AG10803 (cell line): ENCODE measurements at regions not wholly inside any gene's neighbourhood (a gene's known extent, or its start where the extent isn't known, plus 50 kb on each side); places are given as distances from the start of the nearest gene placed in this dataset.

Source experiments
- DNase-seq: peaks from one replicate; pipeline ENCODE4 v3.0.0; 2010; ENCODE audit warnings: low read depth
- H3K4me3 ChIP-seq: 2 replicates; pipeline ENCODE4 v1.5.1; 2011; ENCODE audit warnings: mild to moderate bottlenecking, low read length, control low read depth
- CTCF ChIP-seq: conservative IDR thresholded peaks from 2 replicates; pipeline ENCODE4 v1.5.1; 2011; ENCODE audit warnings: mild to moderate bottlenecking, low read length, control low read depth, inconsistent platforms

DNA sequence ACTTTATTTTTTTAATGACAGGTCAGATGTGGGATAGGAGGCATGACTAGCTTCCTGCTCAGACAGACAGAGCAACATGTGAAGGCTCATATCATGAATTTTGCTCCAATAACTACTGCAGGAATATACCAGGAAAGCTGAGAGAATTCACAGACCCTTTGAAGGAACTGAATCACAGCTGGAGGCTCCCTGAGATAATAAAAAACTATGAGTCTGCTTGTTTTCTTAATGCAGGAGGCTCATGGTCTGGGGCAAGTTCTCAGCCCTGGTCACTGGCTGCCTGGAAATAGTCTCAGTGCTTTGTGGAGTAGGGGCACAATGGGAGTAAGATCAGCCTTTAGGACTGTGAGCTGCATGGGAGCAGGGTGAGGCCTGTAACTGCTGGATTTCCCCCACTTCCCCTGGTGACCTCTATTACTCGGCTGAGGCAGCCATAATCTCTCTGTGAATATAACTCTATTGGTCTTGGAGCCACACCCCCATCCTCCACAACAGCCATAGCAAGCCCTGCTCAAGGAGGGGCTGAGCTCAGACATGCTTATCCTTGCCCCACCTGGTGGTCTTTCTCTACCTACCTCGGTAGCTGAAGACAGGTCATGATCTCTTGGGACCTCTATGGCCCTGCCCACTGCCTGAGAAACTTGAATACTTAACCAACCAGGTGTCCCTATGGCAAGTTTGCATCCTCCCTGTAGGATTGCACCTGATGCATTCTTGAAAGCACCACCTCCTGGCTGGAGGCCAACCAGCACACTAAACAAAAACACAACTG lies 281.6 kb upstream of the TMCO5A start:
- H3K4me3 ChIP-seq = no peak overlapping the region
- no peak for DNase-seq
- no peak for TF ChIP-seq CTCF

- TF ChIP-seq CTCF = no peak
- DNase-seq = no peak
- no peak overlapping the region for H3K4me3 ChIP-seq
Measured at GRCh38 chr15:37678124-37678523, 256.3 kb upstream of the TMCO5A start.

GRCh38 chr15:37679627-37680026 lies 254.8 kb upstream of the TMCO5A start:
- DNase-seq = no peak
- no peak for TF ChIP-seq CTCF
- H3K4me3 ChIP-seq = no peak overlapping the region

DNA sequence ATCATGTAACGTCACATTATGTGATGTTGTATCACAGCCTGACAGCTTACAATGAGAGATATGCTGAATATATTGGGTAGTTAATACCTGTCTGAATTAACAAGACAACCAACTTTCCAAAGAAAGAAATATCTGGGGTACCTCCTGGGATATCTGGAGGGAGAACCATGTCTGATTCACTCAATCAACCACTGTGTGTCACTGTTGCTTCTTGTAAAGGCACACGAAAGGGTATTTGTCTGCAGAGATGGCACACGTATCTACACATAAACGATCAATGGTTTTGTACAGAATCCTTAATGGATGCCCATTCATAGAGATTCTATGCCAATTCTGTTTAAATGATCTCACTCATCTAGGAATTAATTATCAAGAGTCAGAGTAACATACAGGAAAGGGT lies 252.1 kb upstream of the TMCO5A start:
- DNase-seq = peak; percentile 3
- H3K4me3 ChIP-seq = no peak overlapping the region
- TF ChIP-seq CTCF = peak; percentile 48

DNA sequence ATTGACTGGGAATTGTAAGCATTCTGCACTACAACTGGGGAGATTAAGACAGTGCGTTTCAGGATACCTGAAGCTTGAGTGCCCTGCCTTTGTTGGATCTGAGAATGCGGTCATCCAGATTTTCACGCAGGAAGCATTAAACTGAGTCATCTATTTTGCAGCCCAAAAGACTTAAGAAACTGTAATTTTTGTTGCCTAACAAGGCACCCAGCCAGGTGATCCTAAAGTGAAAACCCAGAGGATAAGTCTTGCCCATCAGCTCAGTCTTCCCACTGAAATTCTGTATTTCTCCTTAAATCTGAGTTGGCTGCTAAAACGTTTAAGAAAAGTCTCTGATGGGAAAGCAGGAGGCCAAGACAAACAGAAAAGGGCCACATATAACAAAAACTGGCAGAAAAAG lies 242.5 kb upstream of the TMCO5A start:
- TF ChIP-seq CTCF = no peak
- peak; percentile 1 for DNase-seq
- H3K4me3 ChIP-seq = no peak overlapping the region

DNA sequence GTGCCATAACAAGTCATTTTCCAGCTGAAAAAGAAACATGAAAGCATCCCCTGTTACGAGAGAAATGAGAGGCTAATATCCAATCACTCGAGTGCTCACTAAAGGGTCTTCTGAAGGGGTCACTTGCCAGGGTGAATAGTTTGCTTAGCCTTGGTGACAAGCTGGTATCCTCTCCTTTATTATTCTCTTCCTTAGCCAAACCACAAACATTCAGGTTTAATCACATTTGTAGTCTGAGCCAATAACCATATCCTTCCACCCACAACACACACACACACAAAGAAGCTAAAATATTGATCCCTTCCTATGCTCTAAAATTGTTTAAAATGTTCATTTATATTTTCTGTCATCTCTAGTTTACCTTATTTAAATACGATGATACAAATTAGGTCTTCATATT lies 240.5 kb upstream of the TMCO5A start:
- no peak for TF ChIP-seq CTCF
- H3K4me3 ChIP-seq = no peak overlapping the region
- peak; percentile 29 for DNase-seq

GRCh38 chr15:37695719-37696118 lies 238.7 kb upstream of the TMCO5A start:
- H3K4me3 ChIP-seq = no peak overlapping the region
- peak; percentile 41 for DNase-seq
- no peak for TF ChIP-seq CTCF
